GM12873 (cell line): ENCODE measurements at regions not wholly inside any gene's neighbourhood (a gene's known extent, or its start where the extent isn't known, plus 50 kb on each side); places are given as distances from the start of the nearest gene placed in this dataset.

Experiments
- CTCF ChIP-seq: IDR thresholded peaks from 2 replicates; pipeline ENCODE4 v1.5.1; 2012; ENCODE audit warnings: low read depth, mild to moderate bottlenecking, moderate library complexity, low read length, control low read depth; ENCODE audit not compliant: insufficient read depth; ENCODE audit errors: missing control alignments

GRCh38 chr5:103345461-103345860 is 86.9 kb downstream of the MACIR start:
- TF ChIP-seq CTCF: no peak

GRCh38 chr5:103340717-103341388 is 82.3 kb downstream of the MACIR start:
- no peak for TF ChIP-seq CTCF

- TF ChIP-seq CTCF: no peak
Measured at GRCh38 chr5:103340132-103340531, 81.6 kb downstream of the MACIR start.

GRCh38 chr5:103336941-103337340 is 78.4 kb downstream of the MACIR start:
- TF ChIP-seq CTCF: no peak

- TF ChIP-seq CTCF: no peak
Measured at GRCh38 chr5:103333376-103333775, 74.8 kb downstream of the MACIR start.

- no peak for TF ChIP-seq CTCF
Measured at GRCh38 chr5:103330875-103331274, 72.3 kb downstream of the MACIR start.
